Endothelial cell (in vitro differentiated cells): ENCODE measurements at regions not wholly inside any gene's neighbourhood (a gene's known extent, or its start where the extent isn't known, plus 50 kb on each side); places are given as distances from the start of the nearest gene placed in this dataset.
"Not testable (repeated sequence)": the region's sequence is repeated elsewhere in the genome, so short reads cannot be mapped to it uniquely, and the experiment has no call there.

ENCODE experiments used
- DNase-seq: peaks from one replicate; pipeline ENCODE4 v3.0.0; 2021; ENCODE audit warnings: low spot score
- H3K27ac Mint-ChIP-seq: one replicate; pipeline ENCODE4 v1.8.0; 2021; ENCODE audit warnings: mixed read lengths, inconsistent platforms; ENCODE audit not compliant: unreplicated experiment
- H3K27me3 Mint-ChIP-seq: one replicate; pipeline ENCODE4 v1.8.0; 2021; ENCODE audit warnings: mild to moderate bottlenecking, moderate library complexity, mixed read lengths, inconsistent platforms; ENCODE audit not compliant: unreplicated experiment
- H3K36me3 Mint-ChIP-seq: one replicate; pipeline ENCODE4 v1.8.0; 2021; ENCODE audit warnings: mild to moderate bottlenecking, low read depth, mixed read lengths, inconsistent platforms; ENCODE audit not compliant: unreplicated experiment
- H3K4me1 Mint-ChIP-seq: one replicate; pipeline ENCODE4 v1.8.0; 2021; ENCODE audit warnings: mild to moderate bottlenecking, mixed read lengths, inconsistent platforms; ENCODE audit not compliant: unreplicated experiment
- H3K4me3 Mint-ChIP-seq: one replicate; pipeline ENCODE4 v1.8.0; 2021; ENCODE audit warnings: mild to moderate bottlenecking, mixed read lengths, inconsistent platforms; ENCODE audit not compliant: unreplicated experiment
- H3K9me3 Mint-ChIP-seq: one replicate; pipeline ENCODE4 v1.8.0; 2021; ENCODE audit warnings: mixed read lengths, inconsistent platforms; ENCODE audit not compliant: unreplicated experiment
- TF ChIP-seq, protein P1 (sequence below): fragments of 200-600 bp; sonication (generic); IDR thresholded peaks from one replicate; pipeline ENCODE4 v1.5.0; 2021; ENCODE audit warnings: antibody characterized with exemption; ENCODE audit not compliant: unreplicated experiment

DNA sequence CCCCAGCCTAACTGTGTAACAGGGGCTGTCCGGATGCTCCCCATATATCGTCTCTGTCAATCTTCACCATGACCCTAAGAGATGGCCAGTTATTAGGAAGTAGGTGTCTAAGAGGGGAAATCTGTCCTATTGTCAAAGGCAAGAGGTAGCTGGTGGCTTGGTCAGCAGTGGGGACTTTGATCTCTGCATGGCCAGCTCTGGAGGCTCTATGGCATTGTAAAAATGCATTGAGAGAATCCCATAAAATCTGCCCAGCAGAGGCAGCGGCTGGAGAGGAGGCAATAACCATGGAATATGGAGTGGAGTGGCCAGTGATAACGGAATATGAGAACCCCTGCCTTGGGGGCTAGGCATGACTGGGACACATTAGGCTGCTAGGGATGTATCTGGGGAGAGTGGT is 88.8 kb downstream of the MRM1 start:
- no peaks in the 10 kb centered on the region for H3K27me3 Mint-ChIP-seq
- H3K9me3 Mint-ChIP-seq, result no peaks in the 10 kb centered on the region
- no peaks in the 10 kb centered on the region for H3K4me1 Mint-ChIP-seq
- H3K4me3 Mint-ChIP-seq, result no peak overlapping the region
- DNase-seq, result no peak
- TF ChIP-seq, protein P1, sequence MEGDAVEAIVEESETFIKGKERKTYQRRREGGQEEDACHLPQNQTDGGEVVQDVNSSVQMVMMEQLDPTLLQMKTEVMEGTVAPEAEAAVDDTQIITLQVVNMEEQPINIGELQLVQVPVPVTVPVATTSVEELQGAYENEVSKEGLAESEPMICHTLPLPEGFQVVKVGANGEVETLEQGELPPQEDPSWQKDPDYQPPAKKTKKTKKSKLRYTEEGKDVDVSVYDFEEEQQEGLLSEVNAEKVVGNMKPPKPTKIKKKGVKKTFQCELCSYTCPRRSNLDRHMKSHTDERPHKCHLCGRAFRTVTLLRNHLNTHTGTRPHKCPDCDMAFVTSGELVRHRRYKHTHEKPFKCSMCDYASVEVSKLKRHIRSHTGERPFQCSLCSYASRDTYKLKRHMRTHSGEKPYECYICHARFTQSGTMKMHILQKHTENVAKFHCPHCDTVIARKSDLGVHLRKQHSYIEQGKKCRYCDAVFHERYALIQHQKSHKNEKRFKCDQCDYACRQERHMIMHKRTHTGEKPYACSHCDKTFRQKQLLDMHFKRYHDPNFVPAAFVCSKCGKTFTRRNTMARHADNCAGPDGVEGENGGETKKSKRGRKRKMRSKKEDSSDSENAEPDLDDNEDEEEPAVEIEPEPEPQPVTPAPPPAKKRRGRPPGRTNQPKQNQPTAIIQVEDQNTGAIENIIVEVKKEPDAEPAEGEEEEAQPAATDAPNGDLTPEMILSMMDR, result no peak
- no peak overlapping the region for H3K27ac Mint-ChIP-seq
- H3K36me3 Mint-ChIP-seq, result no peaks in the 10 kb centered on the region

GRCh38 chr17:36691606-36692005 is 90.2 kb downstream of the MRM1 start:
- Mint-ChIP-seq H3K4me3 (no peak overlapping the region), H3K27ac (no peak overlapping the region), H3K9me3 (no peaks in the 10 kb centered on the region), H3K4me1 (no peaks in the 10 kb centered on the region), H3K27me3 (no peaks in the 10 kb centered on the region), H3K36me3 (no peaks in the 10 kb centered on the region)
- no peak for DNase-seq
- TF ChIP-seq, protein P1, result no peak

- no peaks in the 10 kb centered on the region for H3K4me1 Mint-ChIP-seq
- H3K36me3 Mint-ChIP-seq, result no peaks in the 10 kb centered on the region
- H3K27ac Mint-ChIP-seq, result no peak overlapping the region
- DNase-seq, result no peak
- no peaks in the 10 kb centered on the region for H3K27me3 Mint-ChIP-seq
- TF ChIP-seq, protein P1, result no peak
- no peaks in the 10 kb centered on the region for H3K9me3 Mint-ChIP-seq
- H3K4me3 Mint-ChIP-seq, result no peak overlapping the region
Observed at GRCh38 chr17:36695082-36695481, 93.7 kb downstream of the MRM1 start.

DNA sequence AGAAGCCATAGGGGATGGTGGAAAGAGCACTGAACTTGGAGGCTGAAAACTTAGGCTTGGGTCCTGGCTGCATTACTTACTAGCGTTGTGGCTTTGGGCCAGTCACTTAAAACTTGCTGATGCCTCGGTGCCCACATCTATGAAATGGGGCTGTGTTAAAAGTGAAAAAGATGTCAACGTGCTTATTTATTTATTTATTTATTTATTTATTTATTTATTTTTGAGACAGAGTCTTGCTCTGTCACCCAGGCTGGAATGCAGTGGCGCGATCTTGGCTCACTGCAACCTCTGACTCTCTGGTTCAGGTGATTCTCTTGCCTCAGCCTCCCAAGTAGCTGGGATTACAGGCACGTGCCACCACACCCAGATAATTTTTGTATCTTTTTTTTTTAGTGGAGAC is 94.3 kb downstream of the MRM1 start:
- DNase-seq, H3K27me3 Mint-ChIP-seq, H3K27ac Mint-ChIP-seq, H3K36me3 Mint-ChIP-seq, H3K9me3 Mint-ChIP-seq, H3K4me1 Mint-ChIP-seq, H3K4me3 Mint-ChIP-seq: not testable (repeated sequence)

DNA sequence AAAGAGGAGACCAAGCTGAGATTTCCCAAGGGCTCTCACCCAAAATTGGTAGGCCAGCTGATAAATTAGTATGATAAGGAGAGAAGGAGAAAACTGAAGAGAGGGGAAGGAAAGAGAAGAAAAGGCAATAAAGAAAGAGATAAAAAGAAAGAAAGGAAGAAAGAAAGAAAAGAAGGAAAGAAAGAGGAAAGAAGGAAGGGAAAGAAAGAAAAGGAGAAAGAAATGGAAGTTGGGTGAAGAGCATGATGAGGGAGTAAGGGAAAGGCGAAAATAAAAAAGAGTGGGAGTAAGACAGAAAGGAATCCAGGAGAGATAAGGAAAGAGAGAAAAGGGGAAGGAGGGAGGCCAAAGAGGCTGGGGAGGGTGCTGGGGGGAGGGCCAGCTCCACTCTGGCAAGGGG is 95.4 kb downstream of the MRM1 start:
- no peaks in the 10 kb centered on the region for H3K4me1 Mint-ChIP-seq
- no peak for DNase-seq
- H3K36me3 Mint-ChIP-seq, result no peaks in the 10 kb centered on the region
- no peak overlapping the region for H3K4me3 Mint-ChIP-seq
- H3K9me3 Mint-ChIP-seq, result no peaks in the 10 kb centered on the region
- H3K27me3 Mint-ChIP-seq, result no peaks in the 10 kb centered on the region
- no peak overlapping the region for H3K27ac Mint-ChIP-seq
- TF ChIP-seq, protein P1, result no peak
